GM12878 (cell line): ENCODE measurements at regions not wholly inside any gene's neighbourhood (a gene's known extent, or its start where the extent isn't known, plus 50 kb on each side); places are given as distances from the start of the nearest gene placed in this dataset.

Experiments
- ATAC-seq: fragments of 200-7000 bp; cut with Tn5 transposase; 3 replicates; pipeline ENCODE4 v1.9.1; 2020; ENCODE audit warnings: mild to moderate bottlenecking, moderate library complexity
- BruUV-seq: library from RNA; stranded (reverse); fragments of 400-500 nt; replicated peaks from 2 replicates; lab custom pipeline; 2021; lab: Mats Ljungman, UMichigan
- CTCF ChIA-PET: fragments of 300-600 bp; sonication (Branson Sonifier 250); formaldehyde crosslinking; extraction: SDS; loops from one replicate; lab custom pipeline; 2021; ENCODE audit warnings: inconsistent platforms; lab: Yijun Ruan, JAX
- POLR2A ChIA-PET: fragments of 350-600 bp; formaldehyde crosslinking; extraction: SDS; loops from one replicate; lab custom pipeline; 2021; ENCODE audit warnings: inconsistent platforms; lab: Charles Lee
- RAD21 ChIA-PET: fragments of 300-600 bp; sonication (Branson Sonifier 250); formaldehyde crosslinking; loops from one replicate; lab custom pipeline; 2023; ENCODE audit warnings: antibody characterized with exemption; ENCODE audit not compliant: unreplicated experiment; lab: Charles Lee
- SMC1A ChIA-PET: fragments of 300-600 bp; sonication (Branson Sonifier 250); formaldehyde crosslinking; loops from one replicate; lab custom pipeline; 2023; ENCODE audit not compliant: unreplicated experiment, uncharacterized antibody; lab: Charles Lee
- DNase-seq: peaks from one replicate; pipeline ENCODE4 v3.0.0-alpha.2; 2011; ENCODE audit warnings: low read depth, low spot score
- FAIRE-seq: peaks from 3 replicates; lab custom pipeline; 2011; peaks lifted over from hg19 to GRCh38; lab: Jason Lieb, UNC
- H2AFZ ChIP-seq: 2 replicates; pipeline ENCODE4 v1.6.0; 2011; ENCODE audit warnings: low read depth, low read length, control low read depth; ENCODE audit not compliant: control insufficient read depth
- H3K27ac ChIP-seq: 2 replicates; pipeline ENCODE4 v1.5.1; 2011; ENCODE audit warnings: control low read depth; ENCODE audit not compliant: control insufficient read depth, insufficient read depth
- H3K27me3 ChIP-seq, 2 experiments: replicated peaks in 1 of 2; 2 replicates each; pipeline versions ENCODE4 v1.6.0 to v1.6.1; 2011; ENCODE audit warnings: low read length in 1 of 2; ENCODE audit not compliant: control insufficient read depth in 2 of 2, insufficient read depth in 2 of 2
- H3K36me3 ChIP-seq, 2 experiments: 2 replicates each; pipeline ENCODE4 v1.5.1; 2011; ENCODE audit warnings: low read length in 1 of 2; ENCODE audit not compliant: control insufficient read depth in 2 of 2, insufficient read depth in 2 of 2
- H3K4me1 ChIP-seq: 2 replicates; pipeline ENCODE4 v1.6.1; 2011; ENCODE audit warnings: mild to moderate bottlenecking, low read length, moderate library complexity, mixed read lengths; ENCODE audit not compliant: control insufficient read depth, insufficient read depth
- H3K4me2 ChIP-seq: 2 replicates; pipeline ENCODE4 v1.6.0; 2011; ENCODE audit warnings: control low read depth; ENCODE audit not compliant: control insufficient read depth, insufficient read depth
- H3K4me3 ChIP-seq: fragments of 200-600 bp; sonication (generic); 2 replicates; pipeline ENCODE4 v1.5.1; 2016
- H3K79me2 ChIP-seq: 2 replicates; pipeline ENCODE4 v1.6.0; 2011; ENCODE audit warnings: low read length; ENCODE audit not compliant: control insufficient read depth, insufficient read depth
- H3K9ac ChIP-seq: 2 replicates; pipeline ENCODE4 v1.8.0; 2011; ENCODE audit warnings: low read length, control low read depth, mixed read lengths; ENCODE audit not compliant: control insufficient read depth, insufficient read depth
- H3K9me3 ChIP-seq: replicated peaks from 3 replicates; pipeline ENCODE4 v1.5.1; 2011; ENCODE audit warnings: mild to moderate bottlenecking, low read length; ENCODE audit not compliant: control insufficient read depth, insufficient read depth
- H4K20me1 ChIP-seq: 2 replicates; pipeline ENCODE4 v1.6.0; 2011; ENCODE audit not compliant: control insufficient read depth, insufficient read depth
- ATF3 ChIP-seq: IDR thresholded peaks from 2 replicates; pipeline ENCODE4 v1.6.1; 2011; ENCODE audit warnings: low read depth, mild to moderate bottlenecking, low read length, moderate library complexity, borderline replicate concordance; ENCODE audit errors: extremely low read depth
- ATF7 ChIP-seq: fragments of 450-650 bp; IDR thresholded peaks from 2 replicates; pipeline ENCODE4 v1.6.1; 2016; ENCODE audit warnings: low read depth, mild to moderate bottlenecking
- BACH1 ChIP-seq: fragments of 450-650 bp; IDR thresholded peaks from 2 replicates; pipeline ENCODE4 v1.6.1; 2017; ENCODE audit warnings: mild to moderate bottlenecking, borderline replicate concordance
- CHD1 ChIP-seq: IDR thresholded peaks from 2 replicates; pipeline ENCODE4 v1.6.1; 2012; ENCODE audit warnings: low read depth, low read length, improper control_type of control experiment
- CREM ChIP-seq: IDR thresholded peaks from 2 replicates; pipeline ENCODE4 v1.6.1; 2014; ENCODE audit warnings: antibody characterized with exemption, low read depth
- IKZF2 ChIP-seq, 2 experiments: fragments of 450-650 bp; IDR thresholded peaks; 2 replicates each; pipeline ENCODE4 v1.6.1; 2017; ENCODE audit warnings: mild to moderate bottlenecking in 2 of 2, moderate library complexity in 2 of 2
- MTA2 ChIP-seq: fragments of 450-650 bp; IDR thresholded peaks from 2 replicates; pipeline ENCODE4 v1.6.1; 2016; ENCODE audit warnings: low read depth, mild to moderate bottlenecking, moderate library complexity
- MXI1 ChIP-seq: fragments of 150-350 bp; IDR thresholded peaks from 2 replicates; pipeline ENCODE4 v1.6.1; 2011; ENCODE audit warnings: low read depth, mild to moderate bottlenecking, inconsistent platforms, low read length, improper control_type of control experiment
- NFYA ChIP-seq: IDR thresholded peaks from 2 replicates; pipeline ENCODE4 v1.6.1; 2011; ENCODE audit warnings: low read depth, mild to moderate bottlenecking, low read length, improper control_type of control experiment, borderline replicate concordance
- RCOR1 ChIP-seq: conservative IDR thresholded peaks from 2 replicates; pipeline ENCODE4 v1.6.1; 2012; ENCODE audit warnings: low read depth, low read length, improper control_type of control experiment
- SP1 ChIP-seq: IDR thresholded peaks from one replicate; pipeline ENCODE4 v1.6.1; 2011; ENCODE audit warnings: low read depth, low read length
- TCF12 ChIP-seq: IDR thresholded peaks from 2 replicates; pipeline ENCODE4 v1.6.1; 2011; ENCODE audit warnings: low read depth, mild to moderate bottlenecking, low read length
- TCF3 ChIP-seq: IDR thresholded peaks from 2 replicates; pipeline ENCODE4 v1.6.1; 2012; ENCODE audit warnings: low read depth, mild to moderate bottlenecking, low read length, borderline replicate concordance; ENCODE audit not compliant: insufficient read depth
- in situ Hi-C: fragments of 300-500 bp; cut with MboI; formaldehyde crosslinking; loops from 9 replicates; pipeline ENCODE4 v1.14.3; 2018; ENCODE audit warnings: mixed read lengths
- intact Hi-C: fragments of 100-400 bp; cut with micrococcal nuclease; formaldehyde crosslinking; loops from one replicate; pipeline ENCODE4 v1.14.2; 2022; ENCODE audit not compliant: unreplicated experiment
- TF ChIP-seq, protein P1 (sequence below): fragments of 450-650 bp; IDR thresholded peaks from 2 replicates; pipeline ENCODE4 v1.6.1; 2017; ENCODE audit warnings: borderline replicate concordance

DNA sequence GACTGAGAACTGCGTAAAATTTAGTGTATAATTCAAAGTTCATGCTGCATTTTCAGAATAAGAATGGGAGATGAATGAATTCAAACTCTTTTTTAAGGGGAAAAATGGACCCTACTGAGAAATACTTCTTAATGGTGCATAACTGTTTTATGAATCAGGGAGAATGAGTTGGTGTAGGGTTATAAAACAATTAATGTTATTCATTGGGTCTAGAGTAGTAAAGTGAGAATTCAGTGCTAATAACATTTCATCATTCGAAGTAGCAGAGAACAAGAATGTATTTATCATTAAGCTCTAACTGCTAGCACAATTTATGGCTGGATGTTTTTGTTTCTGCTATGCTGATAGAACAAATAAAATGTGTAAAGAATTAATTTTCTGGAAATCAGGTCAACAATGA is 310.2 kb downstream of the SLITRK5 start (continued):
- no peak for TF ChIP-seq ATF3
- TF ChIP-seq MXI1, result no peak
- no peak for TF ChIP-seq RCOR1
- no peak for TF ChIP-seq SP1

GRCh38 chr13:87982400-87982799 is 311.2 kb downstream of the SLITRK5 start:
- RAD21 ChIA-PET, result no interaction called here
- H3K4me1 ChIP-seq, result no peaks in the 10 kb centered on the region
- no peak for FAIRE-seq
- no peaks in the 10 kb centered on the region for H4K20me1 ChIP-seq
- no peaks in the 10 kb centered on the region for H3K27me3 ChIP-seq
- intact Hi-C loops, result loop anchor here (1.0 kb wide), 1 partner anchor 11 kb away; no protein-coding TSS in a partner anchor
- no peak overlapping the region for H3K4me3 ChIP-seq
- POLR2A ChIA-PET, result no interaction called here
- no peak overlapping the region for H3K9ac ChIP-seq
- SMC1A ChIA-PET, result no interaction called here
- no peak overlapping the region for H3K27ac ChIP-seq
- no peak overlapping the region for H2AFZ ChIP-seq
- DNase-seq, result no peak
- H3K4me2 ChIP-seq, result no peak overlapping the region
- no peaks in the 10 kb centered on the region for H3K9me3 ChIP-seq
- TF ChIP-seq BACH1, result no peak
- no peak for TF ChIP-seq NFYA
- TF ChIP-seq, protein P1, sequence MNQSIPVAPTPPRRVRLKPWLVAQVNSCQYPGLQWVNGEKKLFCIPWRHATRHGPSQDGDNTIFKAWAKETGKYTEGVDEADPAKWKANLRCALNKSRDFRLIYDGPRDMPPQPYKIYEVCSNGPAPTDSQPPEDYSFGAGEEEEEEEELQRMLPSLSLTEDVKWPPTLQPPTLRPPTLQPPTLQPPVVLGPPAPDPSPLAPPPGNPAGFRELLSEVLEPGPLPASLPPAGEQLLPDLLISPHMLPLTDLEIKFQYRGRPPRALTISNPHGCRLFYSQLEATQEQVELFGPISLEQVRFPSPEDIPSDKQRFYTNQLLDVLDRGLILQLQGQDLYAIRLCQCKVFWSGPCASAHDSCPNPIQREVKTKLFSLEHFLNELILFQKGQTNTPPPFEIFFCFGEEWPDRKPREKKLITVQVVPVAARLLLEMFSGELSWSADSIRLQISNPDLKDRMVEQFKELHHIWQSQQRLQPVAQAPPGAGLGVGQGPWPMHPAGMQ, result no peak
- TF ChIP-seq MTA2, result no peak
- TF ChIP-seq CREM, result no peak
- no peak for TF ChIP-seq TCF12
- TF ChIP-seq IKZF2 (IDR thresholded peaks at IDR 0.05), result no peak
- no peak for TF ChIP-seq ATF7
- TF ChIP-seq CHD1, result no peak
- TF ChIP-seq TCF3, result no peak
- no peak for TF ChIP-seq MXI1
- in situ Hi-C loops, result no loop called here
- CTCF ChIA-PET, result no interaction called here
- no peak for ATAC-seq
- H3K79me2 ChIP-seq, result no peaks in the 10 kb centered on the region
- H3K36me3 ChIP-seq, result no peaks in the 10 kb centered on the region
- no TSS peak for BruUV-seq
